Kidney capillary endothelial cell (primary cell): ENCODE measurements at regions not wholly inside any gene's neighbourhood (a gene's known extent, or its start where the extent isn't known, plus 50 kb on each side); places are given as distances from the start of the nearest gene placed in this dataset.
"Not testable (repeated sequence)": the region's sequence is repeated elsewhere in the genome, so short reads cannot be mapped to it uniquely, and the experiment has no call there.

Experiments
- DNase-seq: peaks from one replicate; pipeline ENCODE4 v3.0.0-alpha.2; 2018; ENCODE audit warnings: low spot score

GRCh38 chr16:60675022-60675421 is 1361.2 kb downstream of the CDH8 start:
- DNase-seq: no peak

- no peak for DNase-seq
Observed at GRCh38 chr16:60674241-60674640, 1362.0 kb downstream of the CDH8 start.

DNA sequence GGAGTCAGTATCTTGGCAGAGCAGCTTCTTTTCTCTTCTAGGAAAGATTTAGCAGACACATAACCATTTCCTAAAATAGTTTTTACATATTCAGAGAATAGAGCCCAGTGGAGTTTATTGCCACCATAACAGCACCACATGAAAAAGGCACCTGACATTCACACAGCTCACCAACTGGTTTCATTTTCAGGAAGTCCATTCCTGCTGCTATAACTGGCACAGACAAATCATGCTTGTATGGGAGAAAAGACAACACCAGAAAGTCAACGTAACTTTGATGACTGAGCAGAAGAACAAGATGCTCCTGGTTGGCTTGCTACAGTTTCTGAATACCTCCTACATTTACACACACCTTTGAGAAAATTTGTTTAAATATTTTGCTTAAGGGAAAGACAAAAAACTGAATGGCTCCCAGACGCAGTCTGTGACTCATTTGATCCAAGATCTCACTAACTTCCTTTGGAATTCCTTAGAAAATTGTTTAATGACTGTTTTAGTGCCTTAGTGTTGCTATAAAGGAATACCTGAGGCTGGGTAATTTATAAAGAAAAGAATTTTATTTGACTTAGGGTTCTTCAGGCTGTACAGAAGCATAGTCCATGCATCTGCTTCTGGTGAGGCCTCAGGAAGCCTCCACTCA is 1380.6 kb downstream of the CDH8 start:
- DNase-seq: peak; percentile 28

DNA sequence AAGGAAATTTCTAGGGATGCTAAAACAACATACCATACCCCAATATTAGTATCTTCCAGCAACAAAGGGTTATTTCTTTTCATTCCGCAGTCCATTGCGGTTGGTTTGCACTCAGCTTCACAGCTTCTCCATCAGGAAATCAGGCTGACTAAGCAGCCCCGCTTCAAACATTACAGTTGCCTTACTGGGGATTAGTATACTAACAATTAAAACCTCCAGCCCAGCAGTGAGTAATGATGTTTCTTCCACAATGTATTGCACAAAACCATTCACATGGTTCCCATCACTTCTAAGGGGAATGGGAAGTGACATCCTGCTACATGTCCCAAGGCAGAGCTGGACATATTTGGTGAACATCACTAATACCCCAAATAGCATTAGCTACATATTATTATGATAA is 1384.9 kb downstream of the CDH8 start:
- DNase-seq: peak; percentile 54

GRCh38 chr16:60648290-60648689 is 1387.9 kb downstream of the CDH8 start:
- DNase-seq: peak; percentile 59

- not testable (repeated sequence) for DNase-seq
Observed at GRCh38 chr16:60647388-60647787, 1388.8 kb downstream of the CDH8 start.

DNA sequence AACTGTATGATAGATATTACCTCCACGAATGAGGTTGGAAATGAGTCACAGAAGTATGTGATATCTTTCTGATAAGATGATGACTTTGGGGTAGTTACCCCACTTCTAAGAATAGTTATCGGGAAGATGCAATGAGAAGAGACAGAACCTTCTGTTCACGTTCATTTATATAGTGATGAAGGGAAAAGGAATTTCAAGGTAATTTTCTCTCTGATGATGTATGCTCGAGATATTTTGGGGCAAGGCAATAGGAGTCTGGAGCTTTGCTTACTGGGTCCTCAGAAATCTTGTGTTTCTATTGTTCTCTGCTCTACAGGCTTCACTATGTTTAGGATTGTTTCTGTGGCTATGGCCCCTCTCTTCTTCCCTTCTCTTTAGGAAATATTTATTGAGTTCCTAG is 1389.6 kb downstream of the CDH8 start:
- DNase-seq: no peak

DNA sequence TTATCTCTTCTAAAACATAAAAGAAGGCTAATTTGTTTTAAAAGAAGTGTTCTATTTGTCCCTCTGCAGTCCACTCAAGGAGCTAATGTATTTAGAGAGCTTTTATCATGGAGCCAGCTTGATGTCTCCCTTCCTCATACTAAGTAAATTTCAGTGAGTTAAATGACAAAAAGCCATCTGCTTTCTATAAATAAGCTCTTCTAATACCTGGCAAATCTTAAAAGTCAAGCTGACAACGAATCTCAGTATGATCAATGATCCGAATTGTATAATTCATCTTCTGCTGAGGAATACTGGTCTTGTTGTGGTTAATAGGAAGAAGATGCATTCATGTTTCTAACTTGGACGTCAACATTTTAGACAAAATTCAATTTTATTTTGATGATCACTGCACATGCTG is 1390.7 kb downstream of the CDH8 start:
- DNase-seq: no peak

- DNase-seq: peak; percentile 81
Observed at GRCh38 chr16:60642956-60643355, 1393.3 kb downstream of the CDH8 start.

DNA sequence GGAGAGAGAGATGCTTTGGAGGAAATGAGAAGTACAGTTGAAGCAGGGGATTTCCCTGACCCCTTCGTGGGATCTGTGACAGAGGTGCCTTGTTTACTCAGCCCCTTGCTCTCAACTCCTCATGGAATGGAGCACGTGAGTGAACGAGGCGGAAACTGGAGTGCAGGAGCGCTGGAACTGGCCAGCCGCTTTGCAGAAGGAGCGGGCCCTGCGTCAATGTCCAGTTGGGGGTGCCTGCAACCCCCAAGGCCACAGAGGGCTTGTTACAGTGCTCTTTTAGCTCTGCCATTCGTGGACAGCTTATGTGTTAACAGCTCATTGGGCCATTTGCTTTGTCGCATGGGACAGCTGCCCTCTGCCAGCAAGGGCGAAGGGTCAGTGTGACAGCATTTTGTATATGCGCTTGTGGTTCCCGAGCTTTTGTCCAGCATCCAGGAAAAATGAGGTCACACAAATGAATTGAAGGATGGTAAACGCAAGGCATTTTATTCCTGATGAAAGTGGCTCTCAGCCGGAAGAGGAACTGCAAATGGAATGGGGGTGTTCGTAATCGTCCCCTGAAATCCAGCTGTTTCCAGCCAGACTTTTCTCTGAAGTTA is 1395.1 kb downstream of the CDH8 start:
- DNase-seq: no peak

DNA sequence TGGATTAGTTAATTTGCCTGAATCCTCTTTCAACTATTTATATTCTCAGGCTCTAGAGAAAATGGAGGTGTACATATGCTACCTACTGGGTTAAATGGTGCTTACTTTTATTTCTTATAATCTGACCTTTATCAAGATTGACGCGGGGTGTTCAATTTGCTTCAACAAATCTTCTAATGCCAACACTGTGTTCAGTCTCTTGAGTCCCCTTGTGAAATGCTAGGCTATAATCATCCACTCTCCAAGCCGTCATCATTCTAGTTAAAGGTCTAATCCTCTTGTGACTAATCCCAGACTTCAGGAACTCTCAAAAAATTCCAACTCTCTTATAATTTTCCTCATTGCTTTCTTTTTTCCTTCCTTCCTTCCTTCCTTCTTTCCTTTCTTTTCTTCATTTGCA is 1396.2 kb downstream of the CDH8 start:
- DNase-seq: no peak

DNA sequence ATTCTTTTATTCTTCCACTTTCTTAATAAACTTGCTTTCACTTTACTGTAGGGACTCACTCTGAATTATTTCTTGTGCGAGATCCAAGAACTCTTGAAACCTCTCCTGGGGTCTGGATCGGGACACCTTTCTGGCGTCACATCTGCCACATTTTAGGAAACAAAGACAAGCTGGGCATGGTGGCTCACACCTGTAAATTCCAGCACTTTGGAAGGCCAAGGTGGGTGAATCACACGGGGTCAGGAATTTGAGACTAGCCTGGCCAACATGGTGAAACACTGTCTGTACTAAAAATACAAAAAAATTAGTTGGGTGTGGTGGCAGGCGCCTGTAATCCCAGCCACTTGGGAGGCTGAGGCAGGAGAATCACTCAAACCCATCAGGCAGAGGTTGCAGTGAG is 1399.6 kb downstream of the CDH8 start:
- DNase-seq: not testable (repeated sequence)

- no peak for DNase-seq
Observed at GRCh38 chr16:60636117-60636516, 1400.1 kb downstream of the CDH8 start.

DNA sequence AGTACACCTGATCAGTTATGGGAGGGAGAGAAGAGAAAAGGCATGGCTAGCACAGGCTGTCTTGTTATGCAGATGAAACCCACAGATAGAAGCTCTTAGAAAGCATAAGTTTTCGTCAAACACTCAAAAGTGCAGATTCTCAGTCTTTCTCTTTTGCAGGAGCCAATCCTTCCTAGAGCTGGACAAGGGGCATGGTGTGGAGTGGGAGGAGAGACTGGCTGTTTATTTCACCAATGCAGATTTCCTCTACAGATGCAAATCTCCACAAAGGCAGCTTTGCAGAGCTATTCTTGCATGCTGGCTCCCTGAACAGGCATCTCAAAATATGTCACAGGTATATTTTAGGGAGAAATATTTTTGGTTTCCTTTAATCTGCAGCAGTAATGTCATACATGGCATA is 1400.7 kb downstream of the CDH8 start:
- DNase-seq: no peak

- no peak for DNase-seq
Observed at GRCh38 chr16:60611844-60612243, 1424.4 kb downstream of the CDH8 start.

DNA sequence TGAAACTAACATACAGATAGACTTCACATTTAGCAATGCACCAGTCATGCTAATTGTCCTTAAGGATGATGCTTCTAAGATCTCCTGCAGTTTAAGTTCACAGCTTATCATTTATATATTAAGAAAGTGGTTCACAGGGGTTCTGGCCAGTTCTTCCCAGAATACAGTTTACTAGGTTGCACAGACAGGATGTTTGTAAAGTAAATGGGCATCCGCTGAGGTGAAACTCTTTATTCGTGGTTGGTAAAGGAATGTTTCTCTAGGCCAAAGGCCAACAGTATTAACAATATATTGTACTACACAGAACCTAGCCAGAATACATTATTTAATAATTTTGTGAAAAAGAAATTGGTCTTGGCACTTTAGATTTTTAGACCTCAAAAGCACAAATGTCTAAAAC is 1427.3 kb downstream of the CDH8 start:
- DNase-seq: no peak

DNA sequence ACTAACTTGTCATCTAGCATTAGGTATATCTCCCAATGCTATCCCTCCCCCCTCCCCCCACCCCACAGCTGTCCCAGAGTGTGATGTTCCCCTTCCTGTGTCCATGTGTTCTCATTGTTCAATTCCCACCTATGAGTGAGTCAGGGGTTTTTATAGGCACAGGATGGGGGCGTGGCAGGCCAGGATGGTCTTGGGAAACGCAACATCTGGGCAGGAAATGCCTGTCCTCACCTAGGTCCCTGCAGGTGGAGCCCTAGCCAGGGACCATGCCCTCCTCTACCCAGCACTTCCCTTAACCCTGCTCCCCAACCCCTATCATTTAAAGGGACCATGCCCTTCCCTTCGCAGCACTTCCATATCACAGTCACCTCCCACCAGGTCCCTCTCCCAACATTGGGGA is 1430.6 kb downstream of the CDH8 start:
- DNase-seq: peak; percentile 1

DNA sequence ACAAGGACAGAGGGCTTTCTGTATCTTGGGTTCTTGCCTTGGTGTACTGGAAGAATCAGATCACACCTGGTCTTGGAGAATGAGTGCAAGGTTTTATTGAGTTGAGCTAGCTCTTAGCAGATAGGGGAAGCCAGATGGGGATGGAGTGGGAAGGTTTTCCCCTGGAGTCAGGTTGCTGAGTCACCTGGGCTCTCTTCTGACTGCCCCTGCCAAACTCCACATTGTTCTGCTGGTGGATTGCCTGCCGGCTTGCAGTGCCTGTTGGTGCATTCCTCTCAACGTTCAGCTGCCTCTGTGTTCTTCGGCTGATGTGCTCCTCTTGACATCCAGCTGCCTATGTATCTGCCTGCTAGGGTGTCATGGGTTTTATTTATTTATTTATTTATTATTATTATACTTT is 1431.1 kb downstream of the CDH8 start:
- DNase-seq: no peak

- no peak for DNase-seq
Observed at GRCh38 chr16:60586493-60586892, 1449.7 kb downstream of the CDH8 start.

- no peak for DNase-seq
Observed at GRCh38 chr16:60582528-60582927, 1453.7 kb downstream of the CDH8 start.

GRCh38 chr16:60566901-60567300 is 1469.3 kb downstream of the CDH8 start:
- DNase-seq: no peak

DNA sequence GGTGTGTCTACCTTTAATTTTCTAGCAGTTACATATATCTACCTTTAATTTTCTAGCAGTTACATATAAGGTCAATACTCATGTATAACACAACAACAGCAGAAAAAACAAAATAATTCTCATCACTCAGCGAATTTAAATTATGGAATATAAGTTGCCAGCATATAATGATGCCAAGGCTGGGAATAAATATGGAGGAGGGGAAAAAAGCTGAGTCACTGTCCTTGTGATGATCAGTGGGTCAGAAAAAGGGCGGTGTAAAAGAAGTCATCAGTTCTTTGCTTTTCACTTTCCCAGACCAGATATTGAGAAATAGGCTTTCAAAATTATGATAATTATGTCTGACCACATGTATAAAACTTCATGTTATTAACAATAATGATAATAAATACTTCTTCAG is 1471.7 kb downstream of the CDH8 start:
- DNase-seq: no peak

DNA sequence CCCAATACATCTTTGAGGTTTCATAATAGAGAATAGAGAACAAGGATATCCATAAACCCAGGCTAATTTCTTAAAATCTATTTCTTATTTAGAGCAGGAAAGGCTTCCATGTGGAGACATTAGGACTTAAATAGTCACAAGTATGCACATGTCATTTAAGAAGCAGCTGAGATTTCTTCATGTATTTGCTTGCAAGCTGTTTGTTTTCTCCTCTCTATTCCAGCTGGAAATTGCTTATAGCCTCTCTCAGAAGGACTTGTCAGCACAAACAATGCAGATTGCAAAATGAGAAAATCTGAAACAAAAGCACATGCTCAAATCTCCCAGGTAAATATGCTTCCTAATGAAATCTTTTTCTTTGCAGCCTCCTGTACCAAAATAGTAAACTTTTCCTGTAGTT is 1473.1 kb downstream of the CDH8 start:
- DNase-seq: no peak

DNA sequence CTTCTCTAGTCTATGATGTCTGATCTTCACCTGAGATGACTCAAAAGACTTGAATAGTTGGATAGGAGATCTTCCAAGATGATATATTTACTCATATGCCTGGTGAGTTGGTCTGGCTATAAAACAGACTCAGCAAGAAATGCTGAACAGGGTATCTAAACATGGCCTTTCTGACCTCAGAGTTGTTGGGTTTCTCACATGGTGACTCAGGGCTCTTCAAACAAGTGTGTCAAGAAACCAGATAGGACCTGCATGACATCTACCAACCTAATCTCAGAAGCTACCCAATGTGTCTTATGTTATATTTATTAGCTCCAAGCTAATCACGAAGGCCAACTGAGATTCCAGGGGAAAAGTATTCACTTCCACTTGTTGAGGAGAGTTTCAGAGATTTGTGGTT is 1477.3 kb downstream of the CDH8 start:
- DNase-seq: no peak
